Occipital lobe (tissue), 1 donor: ENCODE measurements at regions not wholly inside any gene's neighbourhood (a gene's known extent, or its start where the extent isn't known, plus 50 kb on each side); places are given as distances from the start of the nearest gene placed in this dataset.
"Not testable (repeated sequence)": the region's sequence is repeated elsewhere in the genome, so short reads cannot be mapped to it uniquely, and the experiment has no call there.

ENCODE experiments used
- DNase-seq: peaks from one replicate; lab custom pipeline; 2025; lab: John Stamatoyannopoulos, UW

GRCh38 chr4:58070726-58071125 lies 960.5 kb upstream of the IGFBP7 start:
- no peak for DNase-seq

- no peak for DNase-seq
Measured at GRCh38 chr4:58064653-58065052, 954.5 kb upstream of the IGFBP7 start.

GRCh38 chr4:58063404-58064160 lies 953.4 kb upstream of the IGFBP7 start:
- DNase-seq, result no peak

GRCh38 chr4:58061967-58062366 lies 951.8 kb upstream of the IGFBP7 start:
- DNase-seq, result no peak

GRCh38 chr4:58050439-58050838 lies 940.3 kb upstream of the IGFBP7 start:
- no peak for DNase-seq

- no peak for DNase-seq
Measured at GRCh38 chr4:58048491-58048890, 938.3 kb upstream of the IGFBP7 start.

- no peak for DNase-seq
Measured at GRCh38 chr4:58042176-58042575, 932.0 kb upstream of the IGFBP7 start.

- DNase-seq, result no peak
Measured at GRCh38 chr4:57993944-57994343, 883.8 kb upstream of the IGFBP7 start.

- no peak for DNase-seq
Measured at GRCh38 chr4:57989430-57989829, 879.2 kb upstream of the IGFBP7 start.

GRCh38 chr4:57985161-57985560 lies 875.0 kb upstream of the IGFBP7 start:
- no peak for DNase-seq

- DNase-seq, result no peak
Measured at GRCh38 chr4:57981123-57981522, 870.9 kb upstream of the IGFBP7 start.

GRCh38 chr4:57974821-57975220 lies 864.6 kb upstream of the IGFBP7 start:
- no peak for DNase-seq

- DNase-seq, result no peak
Measured at GRCh38 chr4:57973819-57974218, 863.6 kb upstream of the IGFBP7 start.

GRCh38 chr4:57971261-57971660 lies 861.1 kb upstream of the IGFBP7 start:
- DNase-seq, result no peak

GRCh38 chr4:57966987-57967760 lies 857.0 kb upstream of the IGFBP7 start:
- no peak for DNase-seq

- not testable (repeated sequence) for DNase-seq
Measured at GRCh38 chr4:57965431-57965830, 855.2 kb upstream of the IGFBP7 start.

GRCh38 chr4:57945298-57945697 lies 835.1 kb upstream of the IGFBP7 start:
- no peak for DNase-seq

- DNase-seq, result no peak
Measured at GRCh38 chr4:57943682-57944081, 833.5 kb upstream of the IGFBP7 start.

- DNase-seq, result not testable (repeated sequence)
Measured at GRCh38 chr4:57937326-57937725, 827.1 kb upstream of the IGFBP7 start.

- no peak for DNase-seq
Measured at GRCh38 chr4:57926311-57926710, 816.1 kb upstream of the IGFBP7 start.

GRCh38 chr4:57924951-57925350 lies 814.8 kb upstream of the IGFBP7 start:
- DNase-seq, result no peak

GRCh38 chr4:57916479-57916878 lies 806.3 kb upstream of the IGFBP7 start:
- no peak for DNase-seq

GRCh38 chr4:57911203-57911602 lies 801.0 kb upstream of the IGFBP7 start:
- DNase-seq, result no peak
